Uterus (tissue), 2 donors: ENCODE measurements at regions not wholly inside any gene's neighbourhood (a gene's known extent, or its start where the extent isn't known, plus 50 kb on each side); places are given as distances from the start of the nearest gene placed in this dataset.

ENCODE experiments used
- POLR2A ChIP-seq, 2 donors: fragments of 450-650 bp; IDR thresholded peaks; one replicate each; pipeline ENCODE4 v1.6.1; 2016; ENCODE audit warnings: antibody characterized with exemption in 2 of 2, mild to moderate bottlenecking in 1 of 2, moderate library complexity in 1 of 2
- TF ChIP-seq, protein P1 (sequence below), 4 experiments: fragments of 200-600 bp in 2 of 4; fragments of 450-650 bp in 2 of 4; sonication (generic) in 2 of 4; IDR thresholded peaks; one replicate each; pipeline ENCODE4 v1.5.1; 2016 to 2019; ENCODE audit warnings: antibody characterized with exemption in 4 of 4, mild to moderate bottlenecking in 2 of 4, moderate library complexity in 1 of 4

DNA sequence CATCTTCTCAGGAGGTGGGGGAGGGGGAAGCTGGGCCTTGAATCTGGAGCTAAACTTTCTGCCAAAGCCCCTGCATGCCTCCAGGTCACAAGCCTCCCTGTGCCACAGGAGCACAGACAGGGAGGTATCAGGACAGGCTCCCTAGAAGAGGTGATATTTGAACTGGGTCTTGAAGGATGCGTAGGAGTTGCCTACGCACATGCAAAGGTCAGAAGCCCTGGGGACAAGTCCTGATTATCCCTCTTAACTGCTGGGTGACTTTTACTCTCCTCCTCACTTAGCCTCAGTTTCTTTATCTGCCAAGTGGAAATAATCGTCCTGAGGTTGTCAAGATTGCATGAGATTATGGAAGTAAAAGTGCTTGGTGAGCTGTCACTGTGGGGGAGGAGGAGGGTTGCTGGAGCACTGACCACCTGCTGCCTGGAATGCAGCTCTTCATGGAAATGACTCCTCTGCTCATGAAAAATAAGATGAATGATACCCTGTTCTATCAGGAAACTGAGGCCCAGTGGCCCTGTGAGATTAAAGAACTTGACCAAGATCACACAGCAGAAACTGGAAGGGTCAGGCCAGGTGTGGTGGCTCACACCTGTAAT, 50.6 kb upstream of the LAPTM5 start:
- TF ChIP-seq, protein P1, sequence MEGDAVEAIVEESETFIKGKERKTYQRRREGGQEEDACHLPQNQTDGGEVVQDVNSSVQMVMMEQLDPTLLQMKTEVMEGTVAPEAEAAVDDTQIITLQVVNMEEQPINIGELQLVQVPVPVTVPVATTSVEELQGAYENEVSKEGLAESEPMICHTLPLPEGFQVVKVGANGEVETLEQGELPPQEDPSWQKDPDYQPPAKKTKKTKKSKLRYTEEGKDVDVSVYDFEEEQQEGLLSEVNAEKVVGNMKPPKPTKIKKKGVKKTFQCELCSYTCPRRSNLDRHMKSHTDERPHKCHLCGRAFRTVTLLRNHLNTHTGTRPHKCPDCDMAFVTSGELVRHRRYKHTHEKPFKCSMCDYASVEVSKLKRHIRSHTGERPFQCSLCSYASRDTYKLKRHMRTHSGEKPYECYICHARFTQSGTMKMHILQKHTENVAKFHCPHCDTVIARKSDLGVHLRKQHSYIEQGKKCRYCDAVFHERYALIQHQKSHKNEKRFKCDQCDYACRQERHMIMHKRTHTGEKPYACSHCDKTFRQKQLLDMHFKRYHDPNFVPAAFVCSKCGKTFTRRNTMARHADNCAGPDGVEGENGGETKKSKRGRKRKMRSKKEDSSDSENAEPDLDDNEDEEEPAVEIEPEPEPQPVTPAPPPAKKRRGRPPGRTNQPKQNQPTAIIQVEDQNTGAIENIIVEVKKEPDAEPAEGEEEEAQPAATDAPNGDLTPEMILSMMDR (IDR thresholded peaks at IDR 0.05), result no peak
- TF ChIP-seq POLR2A (IDR thresholded peaks at IDR 0.05), result no peak
